Stimulated activated naive CD8-positive, alpha-beta T cell treated with anti-CD3 and anti-CD28 coated beads, Interleukin-15, amount 100 ng/mL, for 72 hours (primary cell): ENCODE measurements at regions not wholly inside any gene's neighbourhood (a gene's known extent, or its start where the extent isn't known, plus 50 kb on each side); places are given as distances from the start of the nearest gene placed in this dataset.

Experiments
- ATAC-seq: fragments of 150-1000 bp; cut with Tn5 transposase; 2 replicates; pipeline ENCODE4 v1.10.0; 2021; ENCODE audit warnings: mild to moderate bottlenecking, moderate library complexity
- DNase-seq, 2 donors: peaks; one replicate each; pipeline ENCODE4 v3.0.0; 2021 to 2022
- H3K27ac Mint-ChIP-seq, 2 donors: one replicate each; pipeline ENCODE4 v1.8.0; 2022; ENCODE audit warnings: mild to moderate bottlenecking in 2 of 2, mixed read lengths in 2 of 2, moderate library complexity in 2 of 2
- H3K27me3 Mint-ChIP-seq: one replicate; pipeline ENCODE4 v1.8.0; 2022; ENCODE audit warnings: mixed read lengths
- H3K4me1 Mint-ChIP-seq: one replicate; pipeline ENCODE4 v1.8.0; 2022; ENCODE audit warnings: mild to moderate bottlenecking, mixed read lengths
- H3K4me3 Mint-ChIP-seq, 2 donors: one replicate each; pipeline ENCODE4 v1.8.0; 2022; ENCODE audit warnings: mild to moderate bottlenecking in 2 of 2, mixed read lengths in 2 of 2, moderate library complexity in 1 of 2
- H3K9me3 Mint-ChIP-seq, 2 donors: one replicate each; pipeline ENCODE4 v1.8.0; 2022; ENCODE audit warnings: mixed read lengths in 2 of 2

GRCh38 chr2:4368907-4369306, 665.5 kb downstream of the DCDC2C start:
- Mint-ChIP-seq H3K9me3 (peaks cover 15 to 23% of the 10 kb centered on the region in 2 donors), H3K4me1 (no peaks in the 10 kb centered on the region), H3K27me3 (no peaks in the 10 kb centered on the region), H3K4me3 (no peak overlapping the region), H3K27ac (no peak overlapping the region)
- DNase-seq (no peak), ATAC-seq (no peak)

- H3K4me3 Mint-ChIP-seq: no peak overlapping the region
- H3K4me1 Mint-ChIP-seq: no peaks in the 10 kb centered on the region
- H3K27me3 Mint-ChIP-seq: no peaks in the 10 kb centered on the region
- no peak overlapping the region for H3K27ac Mint-ChIP-seq
- H3K9me3 Mint-ChIP-seq: peaks cover 15 to 19% of the 10 kb centered on the region in 2 donors
- ATAC-seq (no peak), DNase-seq (no peak)
Observed at GRCh38 chr2:4369826-4370419, 666.5 kb downstream of the DCDC2C start.

- Mint-ChIP-seq H3K27me3 (no peaks in the 10 kb centered on the region), H3K27ac (no peak overlapping the region), H3K4me1 (no peaks in the 10 kb centered on the region), H3K9me3 (peaks cover 15% of the 10 kb centered on the region in 2 donors), H3K4me3 (no peak overlapping the region)
- no peak for DNase-seq
- ATAC-seq: no peak
Observed at GRCh38 chr2:4370422-4371090, 667.2 kb downstream of the DCDC2C start.

GRCh38 chr2:4381049-4381448, 677.7 kb downstream of the DCDC2C start:
- Mint-ChIP-seq H3K4me1 (no peaks in the 10 kb centered on the region), H3K27ac (no peak overlapping the region), H3K27me3 (no peaks in the 10 kb centered on the region), H3K9me3 (peaks cover 9 to 22% of the 10 kb centered on the region in 2 donors), H3K4me3 (no peak overlapping the region)
- no peak for DNase-seq
- no peak for ATAC-seq

- no peak for ATAC-seq
- no peaks in the 10 kb centered on the region for H3K4me1 Mint-ChIP-seq
Observed at GRCh38 chr2:4381773-4382172, 678.4 kb downstream of the DCDC2C start.

GRCh38 chr2:4391013-4391412, 687.6 kb downstream of the DCDC2C start:
- Mint-ChIP-seq H3K27ac (no peak overlapping the region), H3K27me3 (no peaks in the 10 kb centered on the region), H3K9me3 (peaks cover 14 to 31% of the 10 kb centered on the region in 2 donors), H3K4me3 (no peak overlapping the region), H3K4me1 (no peaks in the 10 kb centered on the region)
- ATAC-seq (no peak), DNase-seq (no peak)

More at GRCh38 chr2:4381773-4382172, 678.4 kb downstream of the DCDC2C start:
- H3K27ac Mint-ChIP-seq: no peak overlapping the region
- H3K4me3 Mint-ChIP-seq: no peak overlapping the region
- H3K27me3 Mint-ChIP-seq: no peaks in the 10 kb centered on the region
- DNase-seq: no peak
- peaks cover 9 to 22% of the 10 kb centered on the region in 2 donors for H3K9me3 Mint-ChIP-seq

- Mint-ChIP-seq H3K4me1 (no peaks in the 10 kb centered on the region), H3K4me3 (no peak overlapping the region), H3K27me3 (no peaks in the 10 kb centered on the region), H3K9me3 (peaks cover 4 to 10% of the 10 kb centered on the region in 2 donors), H3K27ac (no peak overlapping the region)
- ATAC-seq (no peak), DNase-seq (no peak)
Observed at GRCh38 chr2:4404363-4404762, 701.0 kb downstream of the DCDC2C start.

GRCh38 chr2:4408321-4408720, 704.9 kb downstream of the DCDC2C start:
- ATAC-seq: no peak
- H3K27me3 Mint-ChIP-seq: no peaks in the 10 kb centered on the region
- no peak for DNase-seq
- H3K4me3 Mint-ChIP-seq: no peak overlapping the region
- H3K9me3 Mint-ChIP-seq: peaks cover 5 to 17% of the 10 kb centered on the region in 2 donors
- no peaks in the 10 kb centered on the region for H3K4me1 Mint-ChIP-seq
- no peak overlapping the region for H3K27ac Mint-ChIP-seq

- H3K27ac Mint-ChIP-seq: no peak overlapping the region
- H3K27me3 Mint-ChIP-seq: no peaks in the 10 kb centered on the region
- no peak overlapping the region for H3K4me3 Mint-ChIP-seq
- peaks cover 11 to 15% of the 10 kb centered on the region in 2 donors for H3K9me3 Mint-ChIP-seq
- no peaks in the 10 kb centered on the region for H3K4me1 Mint-ChIP-seq
- ATAC-seq (no peak), DNase-seq (no peak)
Observed at GRCh38 chr2:4412637-4413187, 709.3 kb downstream of the DCDC2C start.

GRCh38 chr2:4415171-4415570, 711.8 kb downstream of the DCDC2C start:
- peaks cover 11 to 22% of the 10 kb centered on the region in 2 donors for H3K9me3 Mint-ChIP-seq
- no peak overlapping the region for H3K27ac Mint-ChIP-seq
- H3K27me3 Mint-ChIP-seq: no peaks in the 10 kb centered on the region
- H3K4me3 Mint-ChIP-seq: no peak overlapping the region
- H3K4me1 Mint-ChIP-seq: no peaks in the 10 kb centered on the region
- no peak for DNase-seq
- no peak for ATAC-seq

GRCh38 chr2:4415810-4416413, 712.5 kb downstream of the DCDC2C start:
- ATAC-seq (no peak), DNase-seq (no peak)
- no peak overlapping the region for H3K27ac Mint-ChIP-seq
- H3K9me3 Mint-ChIP-seq: peaks cover 11 to 23% of the 10 kb centered on the region in 2 donors
- no peaks in the 10 kb centered on the region for H3K27me3 Mint-ChIP-seq
- no peaks in the 10 kb centered on the region for H3K4me1 Mint-ChIP-seq
- no peak overlapping the region for H3K4me3 Mint-ChIP-seq

- no peak for ATAC-seq
- Mint-ChIP-seq H3K9me3 (peaks cover 16 to 28% of the 10 kb centered on the region in 2 donors), H3K27me3 (no peaks in the 10 kb centered on the region), H3K4me1 (no peaks in the 10 kb centered on the region), H3K27ac (no peak overlapping the region), H3K4me3 (no peak overlapping the region)
- no peak for DNase-seq
Observed at GRCh38 chr2:4416431-4416830, 713.1 kb downstream of the DCDC2C start.

GRCh38 chr2:4417771-4418170, 714.4 kb downstream of the DCDC2C start:
- Mint-ChIP-seq H3K4me3 (no peak overlapping the region), H3K27me3 (no peaks in the 10 kb centered on the region), H3K4me1 (no peaks in the 10 kb centered on the region), H3K27ac (no peak overlapping the region), H3K9me3 (peaks cover 22 to 36% of the 10 kb centered on the region in 2 donors)
- DNase-seq (no peak), ATAC-seq (no peak)

- H3K4me3 Mint-ChIP-seq: no peak overlapping the region
- H3K27me3 Mint-ChIP-seq: no peaks in the 10 kb centered on the region
- DNase-seq (no peak), ATAC-seq (no peak)
- H3K4me1 Mint-ChIP-seq: no peaks in the 10 kb centered on the region
- H3K27ac Mint-ChIP-seq: no peak overlapping the region
- H3K9me3 Mint-ChIP-seq: peaks cover 20 to 31% of the 10 kb centered on the region in 2 donors
Observed at GRCh38 chr2:4420032-4420431, 716.7 kb downstream of the DCDC2C start.

- ATAC-seq (no peak), DNase-seq (no peak)
- Mint-ChIP-seq H3K4me3 (no peak overlapping the region), H3K9me3 (peaks cover 18 to 25% of the 10 kb centered on the region in 2 donors), H3K4me1 (no peaks in the 10 kb centered on the region), H3K27ac (no peak overlapping the region), H3K27me3 (no peaks in the 10 kb centered on the region)
Observed at GRCh38 chr2:4424153-4424552, 720.8 kb downstream of the DCDC2C start.

GRCh38 chr2:4427083-4427482, 723.7 kb downstream of the DCDC2C start:
- Mint-ChIP-seq H3K27ac (no peak overlapping the region), H3K4me3 (no peak overlapping the region), H3K4me1 (no peaks in the 10 kb centered on the region), H3K27me3 (no peaks in the 10 kb centered on the region), H3K9me3 (peaks cover 10 to 15% of the 10 kb centered on the region in 2 donors)
- ATAC-seq: no peak
- DNase-seq: no peak
